ENCODE measurements at regions not wholly inside any gene's neighbourhood (a gene's known extent, or its start where the extent isn't known, plus 50 kb on each side); places are given as distances from the start of the nearest gene placed in this dataset.

DNA sequence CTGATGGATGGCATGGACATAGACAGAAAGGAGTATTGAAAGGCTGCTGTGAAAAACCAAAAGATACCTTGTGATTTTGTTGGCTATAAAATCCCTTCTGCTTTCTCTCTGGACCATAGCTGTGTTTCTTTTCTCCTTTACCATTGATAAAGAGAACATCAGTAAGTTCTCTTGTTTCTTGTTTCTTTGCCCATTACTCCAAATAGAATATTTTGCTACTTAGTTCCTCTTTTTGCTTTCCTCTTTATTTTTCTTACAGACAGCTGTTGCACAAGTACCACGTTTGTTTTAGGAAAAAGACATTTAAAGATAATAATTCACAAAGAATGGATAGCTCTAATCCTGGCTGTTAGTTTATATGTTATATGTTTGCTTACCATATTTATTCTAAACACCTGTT lies 1129.2 kb downstream of the DTWD2 start:
- Histone ChIP-seq H3K79me2 (replicated peaks; ENCODE audit: insufficient read depth, low read length) (no peaks in the 10 kb centered on the region), H3K9ac (ENCODE audit: low read length) (no peak overlapping the region), H3K36me3 (ENCODE audit: insufficient read depth, low read length) (no peaks in the 10 kb centered on the region), H3K4me3 (ENCODE audit: low read length) (no peak overlapping the region), H3K9me2 (ENCODE audit: insufficient read depth, low read length) (no peaks in the 10 kb centered on the region), H3K27me3 (ENCODE audit: insufficient read depth, low read depth, low read length) (no peaks in the 10 kb centered on the region), H3K9me3 (ENCODE audit: low read length) (no peaks in the 10 kb centered on the region), H3F3A (ENCODE audit: insufficient read depth, low read length, poor library complexity, severe bottlenecking) (no peaks in the 10 kb centered on the region), H2AFZ (ENCODE audit: low read depth, low read length) (no peak overlapping the region), H3K27ac (ENCODE audit: low read length) (no peak overlapping the region), H4K20me1 (ENCODE audit: insufficient read depth) (no peaks in the 10 kb centered on the region), H3K4me2 (ENCODE audit: low read length) (no peak overlapping the region)
- TF ChIP-seq RAD21 (conservative IDR thresholded peaks at IDR 0.05) = no peak
- no peak for TF ChIP-seq TAF1 (IDR thresholded peaks at IDR 0.05; ENCODE audit: low read depth)
- no peak for TF ChIP-seq MXI1 (conservative IDR thresholded peaks at IDR 0.05; ENCODE audit: poor library complexity, severe bottlenecking)
- no peak for TF ChIP-seq POLR2AphosphoS5 (IDR thresholded peaks at IDR 0.05)
- TF ChIP-seq, protein P1, sequence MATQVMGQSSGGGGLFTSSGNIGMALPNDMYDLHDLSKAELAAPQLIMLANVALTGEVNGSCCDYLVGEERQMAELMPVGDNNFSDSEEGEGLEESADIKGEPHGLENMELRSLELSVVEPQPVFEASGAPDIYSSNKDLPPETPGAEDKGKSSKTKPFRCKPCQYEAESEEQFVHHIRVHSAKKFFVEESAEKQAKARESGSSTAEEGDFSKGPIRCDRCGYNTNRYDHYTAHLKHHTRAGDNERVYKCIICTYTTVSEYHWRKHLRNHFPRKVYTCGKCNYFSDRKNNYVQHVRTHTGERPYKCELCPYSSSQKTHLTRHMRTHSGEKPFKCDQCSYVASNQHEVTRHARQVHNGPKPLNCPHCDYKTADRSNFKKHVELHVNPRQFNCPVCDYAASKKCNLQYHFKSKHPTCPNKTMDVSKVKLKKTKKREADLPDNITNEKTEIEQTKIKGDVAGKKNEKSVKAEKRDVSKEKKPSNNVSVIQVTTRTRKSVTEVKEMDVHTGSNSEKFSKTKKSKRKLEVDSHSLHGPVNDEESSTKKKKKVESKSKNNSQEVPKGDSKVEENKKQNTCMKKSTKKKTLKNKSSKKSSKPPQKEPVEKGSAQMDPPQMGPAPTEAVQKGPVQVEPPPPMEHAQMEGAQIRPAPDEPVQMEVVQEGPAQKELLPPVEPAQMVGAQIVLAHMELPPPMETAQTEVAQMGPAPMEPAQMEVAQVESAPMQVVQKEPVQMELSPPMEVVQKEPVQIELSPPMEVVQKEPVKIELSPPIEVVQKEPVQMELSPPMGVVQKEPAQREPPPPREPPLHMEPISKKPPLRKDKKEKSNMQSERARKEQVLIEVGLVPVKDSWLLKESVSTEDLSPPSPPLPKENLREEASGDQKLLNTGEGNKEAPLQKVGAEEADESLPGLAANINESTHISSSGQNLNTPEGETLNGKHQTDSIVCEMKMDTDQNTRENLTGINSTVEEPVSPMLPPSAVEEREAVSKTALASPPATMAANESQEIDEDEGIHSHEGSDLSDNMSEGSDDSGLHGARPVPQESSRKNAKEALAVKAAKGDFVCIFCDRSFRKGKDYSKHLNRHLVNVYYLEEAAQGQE (IDR thresholded peaks at IDR 0.05; ENCODE audit: borderline replicate concordance) = no peak
- TF ChIP-seq, protein P2, sequence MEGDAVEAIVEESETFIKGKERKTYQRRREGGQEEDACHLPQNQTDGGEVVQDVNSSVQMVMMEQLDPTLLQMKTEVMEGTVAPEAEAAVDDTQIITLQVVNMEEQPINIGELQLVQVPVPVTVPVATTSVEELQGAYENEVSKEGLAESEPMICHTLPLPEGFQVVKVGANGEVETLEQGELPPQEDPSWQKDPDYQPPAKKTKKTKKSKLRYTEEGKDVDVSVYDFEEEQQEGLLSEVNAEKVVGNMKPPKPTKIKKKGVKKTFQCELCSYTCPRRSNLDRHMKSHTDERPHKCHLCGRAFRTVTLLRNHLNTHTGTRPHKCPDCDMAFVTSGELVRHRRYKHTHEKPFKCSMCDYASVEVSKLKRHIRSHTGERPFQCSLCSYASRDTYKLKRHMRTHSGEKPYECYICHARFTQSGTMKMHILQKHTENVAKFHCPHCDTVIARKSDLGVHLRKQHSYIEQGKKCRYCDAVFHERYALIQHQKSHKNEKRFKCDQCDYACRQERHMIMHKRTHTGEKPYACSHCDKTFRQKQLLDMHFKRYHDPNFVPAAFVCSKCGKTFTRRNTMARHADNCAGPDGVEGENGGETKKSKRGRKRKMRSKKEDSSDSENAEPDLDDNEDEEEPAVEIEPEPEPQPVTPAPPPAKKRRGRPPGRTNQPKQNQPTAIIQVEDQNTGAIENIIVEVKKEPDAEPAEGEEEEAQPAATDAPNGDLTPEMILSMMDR (IDR thresholded peaks at IDR 0.05; ENCODE audit: poor library complexity, severe bottlenecking) = no peak
- TF ChIP-seq SMC3 (conservative IDR thresholded peaks at IDR 0.05; ENCODE audit: poor library complexity) = no peak
- TF ChIP-seq EP300 (conservative IDR thresholded peaks at IDR 0.05; ENCODE audit: poor library complexity, severe bottlenecking) = no peak
- TF ChIP-seq EZH2 (IDR thresholded peaks at IDR 0.05; ENCODE audit: borderline replicate concordance, insufficient read depth, low read length, poor library complexity, severe bottlenecking) = no peak

DNA sequence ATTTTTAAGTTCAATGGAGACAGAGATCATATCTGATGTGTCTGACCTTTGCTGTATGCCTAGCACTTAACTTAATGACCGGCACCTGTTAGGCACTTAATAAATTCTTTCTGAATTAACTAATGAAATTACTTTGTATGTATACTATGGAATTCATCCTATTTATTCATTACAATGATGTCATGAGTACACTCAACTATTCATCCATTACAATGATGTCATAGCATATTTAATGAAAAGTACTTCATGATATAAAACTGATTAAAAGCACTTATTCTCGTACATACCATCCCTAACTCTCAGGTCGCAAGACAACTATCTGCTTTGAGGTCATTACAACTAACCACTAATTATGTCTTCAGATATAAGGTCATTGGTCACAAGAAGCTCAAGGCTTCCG lies 1131.6 kb downstream of the DTWD2 start:
- Histone ChIP-seq H3K27me3 (ENCODE audit: insufficient read depth, low read depth, low read length) (no peaks in the 10 kb centered on the region), H3K9me3 (ENCODE audit: low read length) (no peaks in the 10 kb centered on the region), H3K36me3 (ENCODE audit: insufficient read depth, low read length) (no peaks in the 10 kb centered on the region), H4K20me1 (ENCODE audit: insufficient read depth) (no peaks in the 10 kb centered on the region), H2AFZ (ENCODE audit: low read depth, low read length) (no peak overlapping the region), H3K4me3 (ENCODE audit: low read length) (no peak overlapping the region), H3K27ac (ENCODE audit: low read length) (no peak overlapping the region), H3K9ac (ENCODE audit: low read length) (no peak overlapping the region), H3F3A (ENCODE audit: insufficient read depth, low read length, poor library complexity, severe bottlenecking) (no peaks in the 10 kb centered on the region), H3K4me2 (ENCODE audit: low read length) (no peak overlapping the region), H3K79me2 (replicated peaks; ENCODE audit: insufficient read depth, low read length) (no peaks in the 10 kb centered on the region), H3K9me2 (ENCODE audit: insufficient read depth, low read length) (no peaks in the 10 kb centered on the region)
- TF ChIP-seq TAF1 (IDR thresholded peaks at IDR 0.05; ENCODE audit: low read depth) (no peak), SMC3 (conservative IDR thresholded peaks at IDR 0.05; ENCODE audit: poor library complexity) (no peak), POLR2AphosphoS5 (IDR thresholded peaks at IDR 0.05) (no peak), EZH2 (IDR thresholded peaks at IDR 0.05; ENCODE audit: borderline replicate concordance, insufficient read depth, low read length, poor library complexity, severe bottlenecking) (no peak), EP300 (conservative IDR thresholded peaks at IDR 0.05; ENCODE audit: poor library complexity, severe bottlenecking) (no peak), RAD21 (conservative IDR thresholded peaks at IDR 0.05) (no peak), MXI1 (conservative IDR thresholded peaks at IDR 0.05; ENCODE audit: poor library complexity, severe bottlenecking) (no peak)
- TF ChIP-seq, protein P2 (IDR thresholded peaks at IDR 0.05; ENCODE audit: poor library complexity, severe bottlenecking) = no peak
- TF ChIP-seq, protein P1 (IDR thresholded peaks at IDR 0.05; ENCODE audit: borderline replicate concordance) = no peak
